ENCODE measurements at regions not wholly inside any gene's neighbourhood (a gene's known extent, or its start where the extent isn't known, plus 50 kb on each side); places are given as distances from the start of the nearest gene placed in this dataset.

DNA sequence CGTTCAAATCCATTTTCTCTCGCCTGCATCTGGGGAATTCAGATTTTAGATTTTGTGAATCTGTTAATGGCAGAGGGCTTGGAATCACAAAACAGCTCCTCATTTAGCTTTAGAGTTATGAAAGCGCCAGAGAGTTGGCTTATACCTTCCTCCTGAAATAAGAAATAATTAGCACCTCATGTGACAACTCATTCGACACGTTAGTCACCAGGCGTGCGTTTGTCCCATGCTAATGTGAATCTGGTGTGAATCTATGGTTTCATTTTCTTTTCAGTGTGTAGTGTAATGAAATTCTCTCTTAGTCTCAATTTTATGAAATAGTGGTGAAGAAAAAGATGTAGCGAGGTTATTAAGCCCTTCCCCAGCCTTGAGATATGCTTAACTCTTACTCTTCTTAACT lies 89.4 kb downstream of the EDEM1 start:
- Histone ChIP-seq H2AFZ (ENCODE audit: low read depth, low read length) (no peak overlapping the region), H3K9me3 (replicated peaks; ENCODE audit: control insufficient read depth, insufficient read depth, low read length) (no peaks in the 10 kb centered on the region), H3K9ac (replicated peaks; ENCODE audit: extremely low read depth, insufficient read depth, low read length) (no peak overlapping the region), H3K27me3 (ENCODE audit: control insufficient read depth in 2 of 2, insufficient read depth in 2 of 2, low read length in 2 of 2) (no peaks in the 10 kb centered on the region), H3K4me3 (replicated peaks in 1 of 3; ENCODE audit: insufficient read depth in 1 of 3, low read depth in 1 of 3, low read length in 3 of 3) (no peak overlapping the region), H3K4me1 (ENCODE audit: control insufficient read depth, extremely low read depth, insufficient read depth, low read length) (no peaks in the 10 kb centered on the region), H3K4me2 (ENCODE audit: insufficient read depth, low read length) (no peak overlapping the region), H3K79me2 (ENCODE audit: control insufficient read depth, insufficient read depth, low read length) (no peaks in the 10 kb centered on the region), H3K36me3 (ENCODE audit: control insufficient read depth in 2 of 2, extremely low read depth in 1 of 2, insufficient read depth in 2 of 2, low read length in 2 of 2) (no peaks in the 10 kb centered on the region), H3K9me1 (replicated peaks; ENCODE audit: control insufficient read depth, extremely low read depth, insufficient read depth, low read length) (no peaks in the 10 kb centered on the region), H3K27ac (ENCODE audit: insufficient read depth, low read depth, low read length) (no peak overlapping the region), H4K20me1 (replicated peaks; ENCODE audit: control insufficient read depth, extremely low read depth, insufficient read depth, low read length) (no peaks in the 10 kb centered on the region)
- ChIA-PET CTCF (no interaction called here), POLR2A (no interaction called here)
- BruUV-seq (replicated peaks): no TSS peak
- intact Hi-C loops (cut with micrococcal nuclease): no loop called here
- FAIRE-seq (no peak), DNase-seq (ENCODE audit: low read depth, low spot score) (no peak)
- TF ChIP-seq FOS (IDR thresholded peaks at IDR 0.05; ENCODE audit: borderline replicate concordance, insufficient read depth, low read length) (no peak), GATA2 (IDR thresholded peaks at IDR 0.05; ENCODE audit: insufficient read depth, insufficient read length, low read depth, low read length) (no peak), MYC (IDR thresholded peaks at IDR 0.05; ENCODE audit: low read depth, low read length) (no peak), EZH2 (IDR thresholded peaks at IDR 0.05; ENCODE audit: borderline replicate concordance, low read depth, low read length, severe bottlenecking) (no peak), POLR2AphosphoS5 (IDR thresholded peaks at IDR 0.05; ENCODE audit: insufficient read depth, low read depth, low read length) (no peak), POLR2A (IDR thresholded peaks at IDR 0.05; ENCODE audit: low read depth, low read length) (no peak), CTCF (IDR thresholded peaks at IDR 0.05; ENCODE audit: extremely low read depth in 1 of 2, insufficient read depth in 1 of 2, low read depth in 1 of 2, low read length in 2 of 2) (no peak), JUN (IDR thresholded peaks at IDR 0.05; ENCODE audit: borderline replicate concordance, insufficient read depth, insufficient read length, low read depth) (no peak)
- TF ChIP-seq, protein P1, sequence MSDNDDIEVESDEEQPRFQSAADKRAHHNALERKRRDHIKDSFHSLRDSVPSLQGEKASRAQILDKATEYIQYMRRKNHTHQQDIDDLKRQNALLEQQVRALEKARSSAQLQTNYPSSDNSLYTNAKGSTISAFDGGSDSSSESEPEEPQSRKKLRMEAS (IDR thresholded peaks at IDR 0.05; ENCODE audit: insufficient read depth, insufficient read length): no peak
- dilution Hi-C loops (cut with MboI; ENCODE audit: extremely low pct_ligation_motif_present, low sequenced_read_pairs): no loop called here

Data from endothelial cell of umbilical vein (primary cell).